NCI-H1694 (cell line): ENCODE measurements at regions not wholly inside any gene's neighbourhood (a gene's known extent, or its start where the extent isn't known, plus 50 kb on each side); places are given as distances from the start of the nearest gene placed in this dataset.

ENCODE experiments used
- DNase-seq: peaks from one replicate; lab custom pipeline; 2025; lab: John Stamatoyannopoulos, UW

GRCh38 chr12:93154753-93155480 lies 222.8 kb upstream of the NUDT4 start:
- DNase-seq, result no peak

DNA sequence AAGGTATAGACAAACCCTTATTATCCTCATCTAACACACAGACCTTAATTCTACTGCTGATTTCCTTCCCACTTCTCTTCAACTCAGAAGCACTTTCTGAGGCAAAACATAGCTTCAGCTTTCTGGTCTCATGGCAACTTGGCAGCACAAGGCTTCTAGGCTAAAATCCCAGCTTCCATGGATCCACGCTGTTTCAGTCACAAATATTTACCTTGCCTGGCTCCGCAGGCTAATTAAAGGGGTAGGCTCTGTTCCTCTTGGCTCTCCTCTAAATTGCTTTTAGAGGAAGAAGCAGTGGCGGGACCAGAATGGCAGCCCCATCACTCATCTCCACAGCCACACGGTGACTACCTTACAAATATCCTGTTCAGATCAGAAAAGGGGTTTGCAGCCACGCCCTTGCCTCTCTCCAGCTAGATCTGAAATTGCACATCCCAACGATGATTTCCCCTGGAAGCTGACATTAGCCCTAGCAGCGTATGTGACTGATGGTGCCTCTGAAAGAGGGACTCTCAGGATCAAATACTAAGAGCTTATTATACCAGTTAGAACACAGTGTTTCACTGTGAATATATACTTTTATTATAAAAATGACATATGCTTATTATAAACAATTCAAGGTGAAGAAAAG lies 221.5 kb upstream of the NUDT4 start:
- DNase-seq, result no peak

- no peak for DNase-seq
Observed at GRCh38 chr12:93157279-93157678, 220.4 kb upstream of the NUDT4 start.

DNA sequence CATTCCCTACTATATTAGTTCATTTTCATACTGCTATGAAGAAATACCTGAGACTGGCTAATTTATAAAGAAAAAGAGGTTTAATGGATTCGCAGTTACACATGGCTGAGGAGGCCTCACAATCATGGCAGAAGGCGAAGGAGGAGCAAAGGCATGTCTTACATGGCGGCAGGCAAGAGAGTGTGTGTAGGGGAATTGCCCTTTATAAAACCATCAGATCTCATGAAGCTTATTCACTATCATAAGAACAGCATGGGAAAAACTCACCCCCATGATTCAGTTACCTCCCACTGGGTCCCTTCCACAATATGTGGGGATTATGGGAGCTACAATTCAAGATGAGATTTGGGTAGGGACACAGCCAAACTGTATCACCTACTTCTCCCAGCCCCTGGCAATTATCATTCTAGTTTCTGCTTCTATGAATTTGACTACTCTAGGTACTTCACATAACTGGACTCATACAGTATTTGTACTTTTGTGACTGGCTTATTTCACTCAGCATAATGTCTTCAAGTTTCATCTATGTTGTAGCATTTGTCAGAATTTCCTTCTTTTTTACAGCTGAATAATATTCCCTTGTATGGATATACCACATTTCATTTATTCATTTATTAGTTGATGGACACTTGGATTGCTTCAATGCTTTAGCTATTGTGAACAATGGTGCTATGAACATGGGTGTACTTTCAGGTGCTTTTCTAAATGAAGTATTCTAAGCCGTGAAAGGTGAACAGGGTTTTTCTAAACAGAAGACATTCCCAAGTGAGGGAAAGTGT lies 219.5 kb upstream of the NUDT4 start:
- no peak for DNase-seq

GRCh38 chr12:93163260-93164036 lies 214.3 kb upstream of the NUDT4 start:
- DNase-seq, result no peak

- DNase-seq, result no peak
Observed at GRCh38 chr12:93164103-93164880, 213.4 kb upstream of the NUDT4 start.

DNA sequence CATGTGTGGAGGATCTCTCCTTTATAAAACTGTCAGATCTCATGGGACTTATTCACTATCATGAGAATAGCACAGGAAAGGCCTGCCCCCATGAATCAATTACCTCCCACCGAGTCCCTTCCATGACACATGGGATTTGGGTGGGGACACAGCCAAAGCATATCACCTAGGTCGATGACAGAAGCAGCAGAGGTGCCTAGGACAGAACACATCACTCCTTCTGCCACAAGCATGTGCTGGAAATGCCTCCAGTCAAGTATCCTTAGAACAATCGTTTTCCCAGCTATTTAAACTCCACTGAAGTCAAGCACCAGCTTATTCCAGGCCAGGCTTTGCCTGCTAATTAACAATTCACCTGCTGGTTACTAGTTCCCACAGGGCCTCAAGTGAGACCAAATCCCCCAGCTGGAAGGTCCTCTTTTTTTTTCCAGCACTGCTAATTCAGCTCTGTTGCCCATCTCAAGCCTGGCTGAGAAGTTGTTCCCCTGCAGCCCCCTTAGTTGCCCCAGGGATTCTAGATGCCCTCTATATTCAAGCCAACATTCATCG lies 212.3 kb upstream of the NUDT4 start:
- no peak for DNase-seq

DNA sequence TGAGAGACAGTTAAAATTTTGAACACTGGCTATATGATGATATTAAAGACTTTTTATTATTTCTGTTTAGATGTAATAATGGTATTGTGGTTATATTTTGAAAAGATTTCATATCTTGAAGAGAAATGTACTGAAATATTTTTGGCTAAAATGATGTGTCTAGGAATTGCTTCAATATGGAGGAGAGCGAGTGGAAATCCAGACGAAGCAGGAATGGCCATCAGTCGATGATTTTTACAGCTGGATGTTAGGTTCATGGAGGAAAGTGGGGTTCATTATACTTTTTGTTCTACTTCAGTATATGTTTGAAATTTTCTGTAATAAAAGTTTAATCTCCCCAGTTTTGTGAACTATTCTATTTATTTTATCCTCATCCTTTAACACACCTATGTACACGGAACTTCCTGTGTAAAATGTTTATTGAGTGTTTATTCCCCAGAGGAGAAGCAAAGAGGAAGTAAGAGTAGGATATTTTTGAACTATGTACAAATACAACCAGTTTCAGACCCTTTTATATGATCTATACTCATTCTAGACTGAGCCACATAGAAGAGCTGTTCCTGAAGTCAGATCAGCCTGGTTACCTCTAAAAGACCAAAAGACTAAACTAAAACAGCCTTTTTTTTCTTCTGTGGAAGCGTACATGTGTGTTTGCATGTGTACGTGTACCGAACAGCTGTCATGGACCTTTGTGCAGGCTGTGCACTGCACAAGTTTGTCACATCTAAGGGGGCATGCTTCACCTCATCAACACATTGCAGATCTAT lies 211.0 kb upstream of the NUDT4 start:
- no peak for DNase-seq

DNA sequence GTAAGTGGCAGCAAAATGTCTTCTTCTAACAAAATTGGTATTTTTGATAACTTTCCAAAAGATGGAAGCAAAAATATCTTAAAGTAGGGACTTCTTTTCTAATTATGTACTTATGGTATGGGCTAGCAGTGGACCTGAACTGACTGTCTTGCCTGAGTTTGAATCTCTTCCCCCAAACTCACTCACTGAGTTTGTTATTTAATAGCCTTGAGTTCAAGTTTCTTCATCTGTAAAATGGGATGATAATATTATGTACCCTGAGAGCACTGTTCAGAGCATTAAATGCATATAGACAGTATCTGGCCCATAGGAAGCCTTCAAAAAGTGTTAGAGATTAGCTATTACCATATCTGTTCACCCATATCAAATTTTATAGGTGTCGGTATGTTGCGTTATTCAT lies 210.4 kb upstream of the NUDT4 start:
- DNase-seq, result no peak

DNA sequence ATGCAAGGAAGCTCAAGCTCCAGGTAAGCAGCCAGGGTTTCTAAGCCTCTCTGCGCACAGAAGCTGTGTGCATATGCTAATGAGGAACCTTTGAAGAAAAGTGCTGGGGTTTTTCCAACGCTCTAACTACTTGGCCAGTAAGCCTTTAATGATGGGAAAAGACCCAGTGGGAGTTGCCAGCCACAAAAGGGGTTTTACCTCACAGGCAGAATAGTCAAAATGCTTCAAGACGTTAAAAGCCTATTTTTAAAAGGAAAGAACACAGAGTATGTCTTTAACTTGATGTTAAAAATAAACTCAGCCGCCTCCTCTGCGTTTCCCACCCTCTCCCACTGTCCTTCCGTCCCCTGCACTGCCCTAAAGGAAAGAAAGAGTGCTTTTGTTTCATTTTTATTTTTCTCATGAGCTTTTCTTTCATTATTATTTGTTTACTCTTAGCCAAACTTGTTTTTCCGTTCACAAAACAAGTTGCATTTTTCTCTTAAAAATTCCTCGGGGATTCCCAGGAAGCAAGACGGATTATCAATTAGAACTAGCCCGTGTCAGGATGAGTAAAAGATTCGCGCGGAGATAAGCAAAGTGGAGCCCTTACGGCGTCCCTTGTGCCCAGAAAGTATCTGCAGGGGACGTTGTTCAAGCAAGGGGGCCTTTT lies 209.8 kb upstream of the NUDT4 start:
- DNase-seq, result no peak

- DNase-seq, result no peak
Observed at GRCh38 chr12:93168751-93169150, 209.0 kb upstream of the NUDT4 start.

GRCh38 chr12:93169536-93169935 lies 208.2 kb upstream of the NUDT4 start:
- DNase-seq, result no peak

DNA sequence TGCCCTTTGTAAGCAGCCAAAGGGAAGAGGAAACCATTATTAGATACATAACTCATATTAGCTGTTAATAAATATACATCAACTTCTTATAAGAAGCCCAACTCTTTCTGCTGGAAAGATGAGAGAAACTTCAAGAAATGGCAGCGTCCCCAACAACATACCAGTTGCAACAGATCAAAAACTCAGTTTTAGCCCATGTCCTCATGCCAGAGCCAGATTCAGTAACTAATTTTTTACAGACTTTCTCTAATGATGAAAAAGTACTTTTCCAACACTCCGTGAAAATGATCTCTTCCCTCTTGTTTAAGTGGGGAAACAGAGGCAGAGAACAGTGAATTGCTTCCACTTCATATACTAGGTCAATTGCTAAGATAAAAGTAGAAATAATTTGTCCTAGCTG lies 206.8 kb upstream of the NUDT4 start:
- DNase-seq, result no peak

- DNase-seq, result peak; percentile 42
Observed at GRCh38 chr12:93173178-93173957, 204.4 kb upstream of the NUDT4 start.

DNA sequence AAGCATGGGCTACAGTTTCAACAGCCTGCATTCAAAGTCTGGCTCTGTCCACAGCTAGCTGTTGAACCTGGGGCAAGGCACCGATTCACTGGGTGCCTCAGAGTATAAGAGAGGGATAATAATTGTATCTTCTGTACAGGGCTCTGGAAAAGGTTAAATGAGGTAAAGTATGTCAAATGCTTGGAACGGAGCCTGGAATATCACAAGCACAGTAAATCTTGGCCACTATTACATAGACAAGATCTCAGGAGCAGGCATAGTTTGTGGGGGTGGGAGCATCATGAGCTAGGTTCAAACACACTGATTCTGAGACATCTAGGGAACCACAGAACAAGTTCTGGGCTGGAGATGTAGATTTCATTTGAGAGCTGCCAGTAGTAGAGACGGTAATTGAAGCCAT lies 203.7 kb upstream of the NUDT4 start:
- peak; percentile 16 for DNase-seq

DNA sequence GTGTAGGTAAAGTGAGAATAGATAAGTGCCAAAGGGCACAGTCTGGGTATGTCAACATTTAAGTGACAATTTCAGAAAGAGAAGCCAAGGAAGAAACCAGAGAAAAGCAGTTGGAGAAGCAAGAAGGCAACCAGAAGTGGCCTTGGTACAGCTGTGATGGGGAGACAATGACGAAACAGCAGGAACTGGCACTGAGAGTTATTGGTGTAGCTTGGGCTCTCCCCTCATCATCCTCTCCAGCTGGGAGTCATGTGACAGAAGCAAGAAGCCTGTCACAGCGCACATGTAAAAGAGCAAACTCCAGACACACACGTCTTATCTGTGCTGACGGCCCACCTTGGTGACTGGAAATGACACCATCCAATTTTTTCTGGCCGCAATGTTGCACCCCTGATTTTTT lies 203.3 kb upstream of the NUDT4 start:
- DNase-seq, result no peak

GRCh38 chr12:93176165-93176564 lies 201.6 kb upstream of the NUDT4 start:
- no peak for DNase-seq

DNA sequence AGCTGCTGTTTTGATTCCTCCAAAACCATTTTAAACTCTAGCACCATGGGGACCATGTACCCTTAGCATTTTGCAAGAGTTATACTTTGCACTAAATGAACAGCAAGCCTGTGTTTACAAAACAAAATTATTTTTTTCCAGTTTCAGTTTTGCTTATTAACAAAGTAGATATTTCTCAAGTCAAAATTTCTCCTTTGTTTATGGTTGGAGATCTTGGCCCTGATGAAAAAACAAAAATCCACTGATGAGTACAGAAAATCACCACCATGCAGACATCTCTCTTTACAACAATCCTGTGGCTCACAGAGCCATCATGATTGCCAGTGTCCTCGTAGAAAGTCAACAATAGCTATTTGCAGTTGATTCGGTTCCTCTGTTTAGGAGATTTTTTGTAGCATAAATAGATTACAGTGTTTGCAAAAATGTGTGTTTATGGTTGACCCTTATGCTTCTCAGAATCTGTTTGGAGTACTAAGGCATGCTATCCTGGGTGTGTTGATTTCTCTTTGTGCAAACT lies 201.1 kb upstream of the NUDT4 start:
- DNase-seq, result no peak
